NT2/D1 (cell line): ENCODE measurements at regions not wholly inside any gene's neighbourhood (a gene's known extent, or its start where the extent isn't known, plus 50 kb on each side); places are given as distances from the start of the nearest gene placed in this dataset.
"Not testable (repeated sequence)": the region's sequence is repeated elsewhere in the genome, so short reads cannot be mapped to it uniquely, and the experiment has no call there.

Source experiments
- DNase-seq: peaks from one replicate; pipeline ENCODE4 v3.0.0-alpha.2; 2011; ENCODE audit warnings: low read depth, low spot score
- H3K27me3 ChIP-seq: 2 replicates; pipeline ENCODE4 v1.6.0; 2011; ENCODE audit warnings: mild to moderate bottlenecking; ENCODE audit not compliant: insufficient read length, insufficient read depth
- H3K36me3 ChIP-seq: 2 replicates; pipeline ENCODE4 v1.6.1; 2011; ENCODE audit warnings: mild to moderate bottlenecking, low read length, mixed read lengths; ENCODE audit not compliant: insufficient read depth, insufficient read length
- H3K4me1 ChIP-seq: 2 replicates; pipeline ENCODE4 v1.5.1; 2011; ENCODE audit not compliant: insufficient read depth, insufficient read length
- H3K4me3 ChIP-seq: 2 replicates; pipeline ENCODE4 v1.5.1; 2011; ENCODE audit warnings: low read depth; ENCODE audit not compliant: insufficient read length
- H3K9ac ChIP-seq: 2 replicates; pipeline ENCODE4 v1.6.0; 2011; ENCODE audit warnings: low read depth; ENCODE audit not compliant: insufficient read length
- H3K9me3 ChIP-seq: 2 replicates; pipeline ENCODE4 v1.5.1; 2011; ENCODE audit warnings: mild to moderate bottlenecking, low read length; ENCODE audit not compliant: insufficient read depth
- SUZ12 ChIP-seq: IDR thresholded peaks from 2 replicates; pipeline ENCODE4 v1.6.1; 2011; ENCODE audit not compliant: insufficient read length, insufficient read depth; ENCODE audit errors: extremely low read depth
- YY1 ChIP-seq: IDR thresholded peaks from 2 replicates; pipeline ENCODE4 v1.6.1; 2011; ENCODE audit not compliant: insufficient read length, insufficient read depth
- ZNF274 ChIP-seq: IDR thresholded peaks from 2 replicates; pipeline ENCODE4 v1.6.1; 2011; ENCODE audit warnings: mild to moderate bottlenecking, low read depth, low read length

DNA sequence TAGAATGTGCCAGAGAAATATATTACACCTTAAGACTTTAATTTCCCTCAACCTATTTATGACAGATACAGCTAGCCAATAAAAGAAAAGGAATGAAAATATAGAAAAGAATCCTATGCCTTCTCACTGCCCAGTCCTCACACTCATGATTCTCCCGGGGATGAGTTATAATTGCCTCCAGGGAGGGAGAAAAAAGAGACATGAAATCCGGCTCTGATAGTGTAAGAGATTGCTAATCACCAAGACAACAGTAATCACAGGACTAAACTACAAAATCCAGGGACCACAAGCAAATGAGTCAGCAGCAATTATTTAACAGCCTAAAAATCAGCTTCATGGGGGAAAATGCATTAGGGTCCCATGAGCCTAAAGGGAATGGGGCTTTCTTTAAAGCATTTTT, 95.9 kb upstream of the DUSP21 start:
- TF ChIP-seq YY1 (no peak), ZNF274 (no peak), SUZ12 (no peak)
- H3K4me1 ChIP-seq: no peaks in the 10 kb centered on the region
- DNase-seq: no peak
- no peaks in the 10 kb centered on the region for H3K36me3 ChIP-seq
- no peaks in the 10 kb centered on the region for H3K9me3 ChIP-seq
- no peak overlapping the region for H3K9ac ChIP-seq
- H3K27me3 ChIP-seq: no peaks in the 10 kb centered on the region
- no peak overlapping the region for H3K4me3 ChIP-seq

DNA sequence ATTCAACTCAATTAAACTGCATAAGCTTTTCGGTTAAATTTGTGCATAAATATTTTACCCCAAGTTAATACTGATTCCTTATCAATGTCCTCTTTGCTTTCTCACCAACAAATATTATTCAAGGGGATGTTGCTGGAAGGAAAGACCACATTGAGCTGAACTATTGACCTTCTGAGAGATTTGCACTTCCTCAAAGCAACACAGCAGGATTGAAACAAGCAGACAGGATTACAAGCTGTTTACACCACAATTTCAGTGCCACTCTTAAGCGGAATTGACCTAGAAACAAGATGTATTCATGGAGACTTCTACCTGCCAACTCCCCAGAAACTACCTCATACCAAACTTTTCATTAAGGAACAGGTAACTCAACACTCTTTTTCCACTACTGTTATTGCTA, 96.5 kb upstream of the DUSP21 start:
- Histone ChIP-seq H3K9ac (no peak overlapping the region), H3K4me3 (no peak overlapping the region), H3K9me3 (no peaks in the 10 kb centered on the region), H3K27me3 (no peaks in the 10 kb centered on the region), H3K36me3 (no peaks in the 10 kb centered on the region), H3K4me1 (no peaks in the 10 kb centered on the region)
- TF ChIP-seq YY1 (no peak), ZNF274 (no peak), SUZ12 (no peak)
- no peak for DNase-seq

DNA sequence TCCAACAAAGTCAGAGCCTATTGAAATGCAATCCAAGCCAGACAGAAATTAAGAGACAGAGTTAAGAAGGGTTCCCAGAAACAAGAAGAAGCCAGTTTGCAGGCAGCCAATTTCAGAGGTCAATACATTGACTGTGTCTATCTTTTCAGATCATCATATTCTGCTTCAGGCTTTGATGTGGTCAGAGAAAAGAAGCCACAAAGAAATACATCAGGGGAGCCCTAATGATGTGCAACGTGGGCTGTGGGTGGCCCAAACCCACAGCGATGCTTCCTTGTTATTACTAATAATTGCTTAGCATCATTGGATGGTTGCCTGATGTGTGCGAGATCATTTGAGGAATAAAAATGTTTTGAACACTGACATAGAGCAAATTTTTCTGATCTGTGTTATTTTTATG, 99.0 kb upstream of the DUSP21 start:
- DNase-seq: no peak
- Histone ChIP-seq H3K36me3 (no peaks in the 10 kb centered on the region), H3K9me3 (no peaks in the 10 kb centered on the region), H3K4me1 (no peaks in the 10 kb centered on the region), H3K4me3 (no peak overlapping the region), H3K9ac (no peak overlapping the region), H3K27me3 (no peaks in the 10 kb centered on the region)
- TF ChIP-seq ZNF274: no peak
- TF ChIP-seq YY1: no peak
- no peak for TF ChIP-seq SUZ12

DNA sequence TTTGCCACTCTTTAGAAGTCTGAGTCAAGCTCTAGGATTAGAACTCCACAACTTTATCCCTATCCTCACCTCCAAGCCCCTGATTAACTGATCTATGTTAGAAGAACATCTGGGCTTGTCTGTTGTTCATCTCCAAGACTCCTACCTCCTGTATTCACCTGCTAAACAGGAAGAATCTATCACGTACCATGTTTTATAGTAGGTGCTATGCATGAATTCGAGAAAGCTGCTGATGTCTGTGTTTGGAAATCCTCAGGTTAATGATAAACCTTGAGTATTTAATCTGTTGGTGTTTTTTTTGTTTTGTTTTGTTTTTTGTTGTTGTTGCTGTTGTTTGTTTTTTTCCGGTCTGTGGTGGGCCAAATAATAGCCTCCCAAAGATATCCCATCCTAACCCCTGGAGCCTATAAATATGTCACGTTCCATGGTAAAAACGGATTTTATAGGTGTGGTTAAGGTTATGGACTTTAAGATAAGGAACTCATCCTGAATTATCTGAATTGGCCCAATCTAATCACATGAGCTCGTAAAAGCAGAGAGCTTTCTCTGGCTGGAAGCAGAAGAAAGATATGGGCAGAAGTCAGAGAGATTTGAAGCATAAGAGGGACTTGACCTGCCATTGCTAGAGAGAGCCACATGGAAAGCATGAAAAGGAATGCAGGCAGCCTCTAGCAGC, 101.2 kb upstream of the DUSP21 start:
- Histone ChIP-seq H3K4me1 (no peaks in the 10 kb centered on the region), H3K4me3 (no peak overlapping the region), H3K9me3 (no peaks in the 10 kb centered on the region), H3K9ac (no peak overlapping the region), H3K27me3 (no peaks in the 10 kb centered on the region), H3K36me3 (no peaks in the 10 kb centered on the region)
- no peak for DNase-seq
- TF ChIP-seq YY1: no peak
- no peak for TF ChIP-seq ZNF274

DNA sequence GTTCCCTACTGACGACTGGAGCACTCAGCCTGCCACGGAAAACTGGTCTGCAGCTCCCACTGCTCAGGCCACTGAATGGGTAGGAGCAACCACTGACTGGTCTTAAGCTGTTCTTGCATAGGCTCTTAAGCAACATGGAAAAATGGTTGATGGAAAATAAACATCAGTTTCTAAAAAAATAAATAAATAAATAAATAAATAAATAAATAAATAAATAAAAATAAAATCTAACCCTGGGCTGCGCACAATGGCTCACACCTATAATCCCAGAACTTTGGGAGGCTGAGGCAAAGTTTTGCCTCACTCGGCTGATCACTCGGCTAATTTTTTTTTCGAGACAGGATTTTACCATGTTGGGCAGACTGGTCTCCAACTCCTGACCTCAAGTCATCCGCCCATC, 102.0 kb upstream of the DUSP21 start:
- H3K36me3 ChIP-seq, H3K27me3 ChIP-seq, H3K4me1 ChIP-seq, H3K4me3 ChIP-seq, DNase-seq, H3K9ac ChIP-seq, H3K9me3 ChIP-seq: not testable (repeated sequence)

DNA sequence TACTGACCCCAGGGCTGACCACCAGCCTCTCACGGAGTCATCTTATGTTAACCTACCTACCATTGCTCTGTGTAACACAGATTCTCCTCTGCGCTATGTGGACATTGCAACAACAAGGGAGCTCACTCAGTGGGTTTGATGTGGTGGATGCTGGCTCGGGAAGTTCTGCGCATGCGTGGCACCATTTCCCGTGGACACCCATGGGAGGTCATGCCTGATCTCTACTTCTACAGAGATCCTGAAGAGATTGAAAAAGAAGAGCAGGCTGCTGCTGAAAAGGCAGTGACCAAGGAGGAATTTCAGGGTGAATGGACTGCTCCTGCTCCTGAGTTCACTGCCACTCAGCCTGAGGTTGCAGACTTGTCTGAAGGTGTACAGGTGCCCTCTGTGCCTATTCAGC, 102.4 kb upstream of the DUSP21 start:
- H3K36me3 ChIP-seq, H3K9ac ChIP-seq, H3K4me3 ChIP-seq, H3K9me3 ChIP-seq, H3K4me1 ChIP-seq, DNase-seq, H3K27me3 ChIP-seq: not testable (repeated sequence)

DNA sequence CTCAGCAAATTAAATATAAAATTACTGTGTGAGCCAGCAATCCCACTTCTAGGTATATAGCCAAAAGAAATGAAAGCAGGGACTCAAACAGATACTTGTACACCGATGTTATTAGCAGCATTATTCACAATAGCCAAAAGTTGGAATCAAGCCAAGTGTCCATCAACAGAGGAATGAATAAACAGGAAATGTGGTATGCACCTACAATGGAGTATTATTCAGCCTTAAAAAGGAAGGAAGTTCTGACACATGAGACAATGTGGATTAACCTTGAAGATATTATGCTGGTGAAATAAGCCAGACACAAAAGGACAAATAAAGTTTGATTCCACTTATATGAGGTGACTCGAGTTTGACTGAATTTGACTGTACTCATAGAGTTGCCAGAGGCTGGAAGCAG, 108.3 kb upstream of the DUSP21 start:
- TF ChIP-seq ZNF274: no peak
- TF ChIP-seq SUZ12: no peak
- no peak for TF ChIP-seq YY1
- H3K4me1 ChIP-seq: no peaks in the 10 kb centered on the region
- DNase-seq: no peak
- no peaks in the 10 kb centered on the region for H3K36me3 ChIP-seq
- H3K9ac ChIP-seq: no peak overlapping the region
- no peaks in the 10 kb centered on the region for H3K9me3 ChIP-seq
- no peak overlapping the region for H3K4me3 ChIP-seq
- H3K27me3 ChIP-seq: no peaks in the 10 kb centered on the region

DNA sequence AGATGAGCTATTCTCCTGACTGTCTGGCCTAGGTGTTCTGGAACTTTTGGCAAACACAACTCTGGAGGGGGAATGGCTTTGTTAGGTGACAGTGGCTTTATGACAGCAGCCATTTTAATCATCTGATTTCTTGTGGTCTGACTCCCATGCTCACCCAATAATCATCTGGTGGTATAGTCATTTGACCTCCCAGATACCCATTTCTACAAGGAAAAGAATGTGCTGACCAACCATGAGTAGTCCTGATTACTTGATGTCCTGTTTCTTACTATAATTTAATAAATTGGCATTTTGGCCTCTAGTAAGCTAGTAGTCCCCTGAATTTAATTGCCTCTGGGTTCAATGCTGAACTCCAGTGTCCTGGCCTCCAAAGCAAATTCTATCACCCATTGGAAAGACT, 109.9 kb upstream of the DUSP21 start:
- DNase-seq: no peak
- Histone ChIP-seq H3K4me3 (no peak overlapping the region), H3K4me1 (no peaks in the 10 kb centered on the region), H3K27me3 (no peaks in the 10 kb centered on the region), H3K9me3 (peaks cover 8% of the 10 kb centered on the region), H3K9ac (no peak overlapping the region), H3K36me3 (no peaks in the 10 kb centered on the region)
- TF ChIP-seq YY1: no peak
- TF ChIP-seq SUZ12: no peak
- no peak for TF ChIP-seq ZNF274
